BE2C (cell line): ENCODE measurements at regions not wholly inside any gene's neighbourhood (a gene's known extent, or its start where the extent isn't known, plus 50 kb on each side); places are given as distances from the start of the nearest gene placed in this dataset.

Experiments used
- DNase-seq: peaks from one replicate; pipeline ENCODE4 v3.0.0-alpha.2; 2020
- H3K27me3 ChIP-seq: fragments of 250-450 bp; sonication (Bioruptor Pico); 2 replicates; pipeline ENCODE4 v1.5.1; 2020; ENCODE audit warnings: mild to moderate bottlenecking
- H3K36me3 ChIP-seq: fragments of 250-450 bp; sonication (Bioruptor Pico); 2 replicates; pipeline ENCODE4 v1.5.1; 2020; ENCODE audit warnings: mild to moderate bottlenecking
- H3K4me1 ChIP-seq: fragments of 250-450 bp; sonication (Bioruptor Pico); 2 replicates; pipeline ENCODE4 v1.5.1; 2020
- H3K4me3 ChIP-seq: 2 replicates; pipeline ENCODE4 v1.5.1; 2011; ENCODE audit warnings: low read depth, low read length
- H3K9me3 ChIP-seq: fragments of 250-450 bp; sonication (Bioruptor Pico); 2 replicates; pipeline ENCODE4 v1.5.1; 2020
- CTCF ChIP-seq: IDR thresholded peaks from 2 replicates; pipeline ENCODE4 v1.5.1; 2012; ENCODE audit warnings: mild to moderate bottlenecking, low read depth, low read length

DNA sequence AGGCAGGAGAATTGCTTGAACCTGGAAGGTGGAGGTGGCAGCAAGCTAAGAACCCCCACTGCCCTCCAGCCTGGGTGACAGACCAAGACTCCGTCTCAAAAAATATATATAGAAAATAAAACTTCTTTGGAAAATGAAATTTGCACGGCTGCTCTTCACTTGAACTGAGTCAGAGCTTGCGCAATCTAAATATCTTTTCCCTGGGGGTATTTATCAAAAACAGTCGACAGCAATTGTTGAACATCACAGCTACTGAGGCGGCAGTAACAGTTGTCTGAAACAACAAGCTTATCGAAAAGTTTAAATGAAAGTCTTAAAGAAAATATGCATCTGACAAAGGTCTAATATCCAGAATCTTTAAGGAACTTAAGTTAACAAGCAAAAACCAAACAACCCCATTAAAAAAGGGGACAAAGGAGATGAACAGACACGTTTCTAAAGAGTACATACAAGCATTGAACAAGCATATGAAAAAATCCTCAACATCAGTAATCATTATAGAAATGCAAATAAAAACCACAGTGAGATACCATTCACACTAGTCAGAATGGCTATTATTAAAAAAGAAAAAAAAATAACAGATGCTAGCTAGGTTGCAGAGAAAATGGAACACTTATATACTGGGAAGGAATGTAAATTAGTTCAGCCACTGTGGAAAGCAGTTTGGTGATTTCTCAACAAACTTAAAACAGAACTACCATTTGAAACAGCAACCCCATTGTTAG lies 153.6 kb upstream of the CDH9 start:
- H3K4me1 ChIP-seq = no peaks in the 10 kb centered on the region
- H3K27me3 ChIP-seq = no peaks in the 10 kb centered on the region
- H3K4me3 ChIP-seq = no peak overlapping the region
- TF ChIP-seq CTCF = no peak
- H3K36me3 ChIP-seq = no peaks in the 10 kb centered on the region
- no peak for DNase-seq
- no peaks in the 10 kb centered on the region for H3K9me3 ChIP-seq

DNA sequence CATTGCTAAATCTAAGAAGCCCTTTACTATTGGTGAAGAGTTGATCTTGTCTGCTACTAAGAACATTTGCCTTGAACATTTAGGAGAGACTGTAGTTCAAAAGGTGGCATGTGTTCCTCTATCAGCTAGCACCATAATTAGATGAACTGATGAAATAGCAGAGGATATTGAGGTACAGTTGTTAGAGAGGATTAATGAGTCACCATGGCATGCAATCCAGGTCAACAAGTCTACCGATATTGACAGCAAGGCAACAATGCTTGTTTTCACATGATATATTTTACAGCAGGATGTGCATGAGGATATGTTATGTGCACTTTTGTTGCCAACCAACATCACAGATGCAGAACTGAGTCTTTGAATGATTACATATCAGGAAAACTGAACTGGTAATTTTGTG lies 134.3 kb upstream of the CDH9 start:
- no peaks in the 10 kb centered on the region for H3K36me3 ChIP-seq
- no peaks in the 10 kb centered on the region for H3K27me3 ChIP-seq
- H3K9me3 ChIP-seq = no peaks in the 10 kb centered on the region
- DNase-seq = no peak
- no peak overlapping the region for H3K4me3 ChIP-seq
- no peaks in the 10 kb centered on the region for H3K4me1 ChIP-seq
- TF ChIP-seq CTCF = no peak

DNA sequence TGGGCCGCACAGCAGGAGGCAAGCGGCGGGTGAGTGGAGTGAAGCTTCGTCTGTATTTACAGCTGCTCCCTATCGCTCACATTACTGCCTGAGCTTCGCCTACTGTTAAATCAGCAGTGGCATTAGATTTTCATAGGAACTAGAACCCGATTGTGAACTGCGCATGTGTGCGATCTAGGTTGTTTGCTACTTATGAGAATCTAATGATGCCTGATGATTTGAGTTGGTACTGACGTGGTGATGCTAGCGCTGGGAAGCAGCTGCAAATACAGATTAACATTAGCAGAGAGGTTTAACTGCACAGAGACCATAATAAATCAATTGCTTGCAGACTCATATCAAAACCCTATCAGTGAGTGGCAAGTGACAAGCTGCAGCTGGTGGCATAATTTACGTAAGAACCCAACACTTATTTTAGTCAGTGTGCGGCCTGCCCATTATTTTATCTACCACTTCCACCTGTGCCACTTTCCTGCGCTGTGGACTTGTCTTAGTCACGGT lies 133.4 kb upstream of the CDH9 start:
- no peak overlapping the region for H3K4me3 ChIP-seq
- no peaks in the 10 kb centered on the region for H3K4me1 ChIP-seq
- TF ChIP-seq CTCF = no peak
- no peaks in the 10 kb centered on the region for H3K36me3 ChIP-seq
- H3K9me3 ChIP-seq = no peaks in the 10 kb centered on the region
- no peaks in the 10 kb centered on the region for H3K27me3 ChIP-seq
- DNase-seq = no peak

- no peaks in the 10 kb centered on the region for H3K9me3 ChIP-seq
- no peak overlapping the region for H3K4me3 ChIP-seq
- TF ChIP-seq CTCF = no peak
- no peaks in the 10 kb centered on the region for H3K4me1 ChIP-seq
- H3K27me3 ChIP-seq = no peaks in the 10 kb centered on the region
- no peaks in the 10 kb centered on the region for H3K36me3 ChIP-seq
- no peak for DNase-seq
Measured at GRCh38 chr5:27158775-27159174, 120.4 kb upstream of the CDH9 start.

DNA sequence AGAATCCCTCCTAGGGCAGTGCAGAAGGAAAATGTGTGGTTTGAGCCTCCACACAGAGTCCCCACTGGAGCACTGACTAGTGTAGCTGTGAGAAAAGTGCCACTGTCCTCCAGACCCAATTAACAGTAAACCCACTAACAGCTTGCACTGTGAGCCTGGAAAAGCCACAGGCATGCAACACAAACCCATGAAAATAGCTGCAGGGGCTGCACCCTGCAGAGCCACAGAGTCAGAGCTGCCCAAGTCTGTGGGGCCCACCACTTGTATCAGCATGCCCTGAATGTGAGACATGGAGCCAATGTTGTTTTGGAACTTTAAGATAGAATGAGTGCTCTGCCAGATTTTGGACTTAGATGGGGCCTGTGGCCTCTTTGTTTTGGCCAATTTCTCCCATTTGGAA lies 119.8 kb upstream of the CDH9 start:
- no peaks in the 10 kb centered on the region for H3K27me3 ChIP-seq
- no peak for DNase-seq
- no peak overlapping the region for H3K4me3 ChIP-seq
- TF ChIP-seq CTCF = no peak
- no peaks in the 10 kb centered on the region for H3K4me1 ChIP-seq
- H3K9me3 ChIP-seq = no peaks in the 10 kb centered on the region
- no peaks in the 10 kb centered on the region for H3K36me3 ChIP-seq

DNA sequence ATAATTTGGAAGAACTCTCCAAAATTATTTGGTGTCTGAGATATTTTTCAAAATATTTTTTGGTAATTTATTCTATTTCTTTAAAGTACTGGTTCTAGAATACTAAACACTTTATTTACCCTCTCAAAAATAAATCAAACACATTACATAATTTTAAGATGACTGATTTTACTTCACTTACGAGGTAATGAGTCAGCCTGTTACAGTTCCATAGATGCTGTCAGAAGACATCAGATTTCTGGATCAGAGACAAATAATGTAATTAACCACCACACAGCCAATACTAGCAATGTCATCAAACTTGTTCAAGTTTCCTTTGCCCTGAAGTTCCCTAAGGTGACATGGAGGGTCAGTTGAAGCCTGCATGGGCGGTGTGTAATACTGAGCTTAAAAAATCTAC lies 106.1 kb upstream of the CDH9 start:
- Histone ChIP-seq H3K27me3 (no peaks in the 10 kb centered on the region), H3K36me3 (no peaks in the 10 kb centered on the region), H3K4me3 (no peak overlapping the region), H3K4me1 (no peaks in the 10 kb centered on the region), H3K9me3 (no peaks in the 10 kb centered on the region)
- no peak for DNase-seq
- TF ChIP-seq CTCF = no peak
